Astrocyte of the cerebellum (primary cell): ENCODE measurements at regions not wholly inside any gene's neighbourhood (a gene's known extent, or its start where the extent isn't known, plus 50 kb on each side); places are given as distances from the start of the nearest gene placed in this dataset.

ENCODE experiments used
- DNase-seq: peaks from one replicate; pipeline ENCODE4 v3.0.0-alpha.2; 2011; ENCODE audit warnings: low read depth
- H3K4me3 ChIP-seq: 2 replicates; pipeline ENCODE4 v1.5.1; 2011; ENCODE audit warnings: mild to moderate bottlenecking, low read depth, low read length, moderate library complexity
- in situ Hi-C: cut with HindIII; loops from 2 replicates; pipeline ENCODE4 v1.10.0; 2017; ENCODE audit warnings: low sequenced_read_pairs
- TF ChIP-seq, protein P1 (sequence below): IDR thresholded peaks from 2 replicates; pipeline ENCODE4 v1.5.1; 2012; ENCODE audit warnings: low read length, low read depth, moderate library complexity, mild to moderate bottlenecking; ENCODE audit errors: missing control alignments

DNA sequence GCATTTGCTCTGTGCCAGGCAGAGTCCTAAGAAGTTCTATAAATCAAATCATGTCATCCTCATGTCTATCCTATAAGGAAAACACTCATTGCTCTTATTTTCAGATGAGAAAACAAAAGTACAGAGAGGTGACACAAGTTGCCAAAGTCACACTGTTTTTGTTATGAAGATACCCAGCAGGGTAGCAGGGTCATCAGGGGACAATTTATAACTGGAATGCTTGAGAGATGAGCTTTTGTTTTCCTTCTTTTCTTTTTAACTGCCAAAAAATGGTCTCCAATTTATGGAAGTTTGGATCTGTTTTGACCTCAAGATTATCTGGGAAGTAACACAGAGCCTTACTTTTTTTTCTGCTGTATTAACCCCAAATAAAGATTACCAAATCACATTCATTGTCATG lies 354.1 kb downstream of the SUCLA2 start:
- in situ Hi-C loops, result no loop called here
- no peak overlapping the region for H3K4me3 ChIP-seq
- TF ChIP-seq, protein P1, sequence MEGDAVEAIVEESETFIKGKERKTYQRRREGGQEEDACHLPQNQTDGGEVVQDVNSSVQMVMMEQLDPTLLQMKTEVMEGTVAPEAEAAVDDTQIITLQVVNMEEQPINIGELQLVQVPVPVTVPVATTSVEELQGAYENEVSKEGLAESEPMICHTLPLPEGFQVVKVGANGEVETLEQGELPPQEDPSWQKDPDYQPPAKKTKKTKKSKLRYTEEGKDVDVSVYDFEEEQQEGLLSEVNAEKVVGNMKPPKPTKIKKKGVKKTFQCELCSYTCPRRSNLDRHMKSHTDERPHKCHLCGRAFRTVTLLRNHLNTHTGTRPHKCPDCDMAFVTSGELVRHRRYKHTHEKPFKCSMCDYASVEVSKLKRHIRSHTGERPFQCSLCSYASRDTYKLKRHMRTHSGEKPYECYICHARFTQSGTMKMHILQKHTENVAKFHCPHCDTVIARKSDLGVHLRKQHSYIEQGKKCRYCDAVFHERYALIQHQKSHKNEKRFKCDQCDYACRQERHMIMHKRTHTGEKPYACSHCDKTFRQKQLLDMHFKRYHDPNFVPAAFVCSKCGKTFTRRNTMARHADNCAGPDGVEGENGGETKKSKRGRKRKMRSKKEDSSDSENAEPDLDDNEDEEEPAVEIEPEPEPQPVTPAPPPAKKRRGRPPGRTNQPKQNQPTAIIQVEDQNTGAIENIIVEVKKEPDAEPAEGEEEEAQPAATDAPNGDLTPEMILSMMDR, result no peak
- no peak for DNase-seq

DNA sequence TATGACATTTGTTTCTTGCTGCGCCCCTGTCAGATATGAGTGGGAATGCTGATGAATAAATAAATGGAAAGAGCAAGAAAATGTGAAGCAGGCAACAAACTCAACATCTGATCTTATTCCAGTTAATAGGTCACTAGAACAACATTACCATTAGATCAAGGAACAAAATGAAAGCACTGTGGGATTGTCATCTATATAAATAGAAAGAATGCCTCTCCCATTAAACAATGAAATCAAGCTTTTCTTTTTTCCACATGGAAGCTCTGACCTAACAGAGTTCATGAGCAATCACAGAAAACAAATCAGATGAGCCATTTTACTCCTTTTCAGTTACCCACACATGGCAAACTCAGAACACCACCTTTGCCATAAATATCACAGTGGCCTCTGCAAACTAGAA lies 354.8 kb downstream of the SUCLA2 start:
- in situ Hi-C loops, result no loop called here
- H3K4me3 ChIP-seq, result no peak overlapping the region
- TF ChIP-seq, protein P1, result no peak
- no peak for DNase-seq

DNA sequence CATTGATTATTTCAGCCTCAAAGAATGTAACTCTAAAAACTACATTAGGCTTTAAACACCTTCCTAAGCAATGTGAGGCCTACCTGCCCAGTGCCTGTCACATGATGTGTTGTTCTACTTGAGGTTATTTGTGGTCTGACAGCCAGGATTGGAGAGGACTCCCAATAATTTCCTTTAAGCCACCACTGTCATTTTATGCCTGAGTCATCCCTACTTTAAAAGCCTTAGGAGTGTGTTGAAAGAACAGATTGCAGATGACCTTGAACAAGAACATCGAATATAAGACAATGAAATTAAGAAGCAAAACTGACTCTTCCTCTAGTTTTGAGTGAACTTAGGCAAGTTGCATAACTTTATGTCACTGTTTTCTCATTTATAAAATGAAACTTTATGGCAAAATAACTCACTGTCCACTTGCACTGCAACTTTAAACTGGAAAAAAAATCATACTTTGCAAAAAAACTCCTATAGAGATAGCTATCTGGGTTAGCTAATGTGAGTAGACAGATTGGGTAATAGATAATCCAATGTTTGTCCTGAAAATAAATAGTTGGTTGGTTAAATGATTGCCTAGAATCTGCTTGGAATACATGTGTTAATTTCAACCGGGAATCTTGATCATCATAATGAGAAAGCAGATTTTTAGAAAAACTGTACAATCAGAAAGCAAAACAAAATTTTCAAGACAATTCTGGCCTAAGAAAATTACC lies 361.2 kb downstream of the SUCLA2 start:
- in situ Hi-C loops, result no loop called here
- DNase-seq, result no peak
- TF ChIP-seq, protein P1, result no peak
- no peak overlapping the region for H3K4me3 ChIP-seq

DNA sequence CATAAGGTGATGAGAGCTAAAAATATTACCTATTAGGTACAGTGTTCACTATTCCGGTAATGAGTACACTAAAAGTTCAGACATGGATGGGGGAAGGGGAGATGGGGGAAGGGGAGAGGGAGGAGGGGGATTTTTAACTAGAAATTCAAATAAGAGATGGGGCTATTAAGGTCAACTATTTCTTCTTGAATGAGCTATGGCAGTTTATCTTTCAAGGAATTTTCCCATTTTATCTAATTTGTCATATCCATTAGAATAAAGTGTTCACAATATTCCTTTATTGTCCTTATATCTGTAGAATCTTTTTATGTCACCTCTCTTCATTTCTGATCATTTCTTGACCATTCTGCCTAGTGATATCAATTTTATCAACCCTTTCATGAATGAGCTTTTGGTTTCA lies 362.4 kb downstream of the SUCLA2 start:
- no peak overlapping the region for H3K4me3 ChIP-seq
- no peak for DNase-seq
- in situ Hi-C loops, result no loop called here
- TF ChIP-seq, protein P1, result no peak

DNA sequence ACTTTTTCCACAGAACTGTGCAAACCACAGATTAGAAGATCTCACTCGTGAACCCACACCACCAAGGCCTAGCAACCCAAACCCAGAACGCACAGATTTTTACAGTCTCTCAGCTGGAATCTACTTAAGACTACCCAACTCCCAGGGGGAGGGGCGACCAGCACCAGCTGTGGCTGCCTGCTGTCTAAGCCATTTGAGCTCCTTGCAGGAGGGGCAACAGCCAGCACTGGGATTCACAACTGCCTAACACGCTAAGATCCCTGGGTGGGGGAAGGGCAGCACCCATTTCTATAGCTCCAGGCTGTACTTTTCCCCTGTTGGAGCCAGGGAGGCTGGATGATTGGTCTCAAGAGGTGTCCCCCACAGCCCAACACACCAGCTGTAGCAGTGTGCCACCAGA lies 368.8 kb downstream of the SUCLA2 start:
- in situ Hi-C loops, result no loop called here
- TF ChIP-seq, protein P1, result no peak
- DNase-seq, result no peak
- H3K4me3 ChIP-seq, result no peak overlapping the region

DNA sequence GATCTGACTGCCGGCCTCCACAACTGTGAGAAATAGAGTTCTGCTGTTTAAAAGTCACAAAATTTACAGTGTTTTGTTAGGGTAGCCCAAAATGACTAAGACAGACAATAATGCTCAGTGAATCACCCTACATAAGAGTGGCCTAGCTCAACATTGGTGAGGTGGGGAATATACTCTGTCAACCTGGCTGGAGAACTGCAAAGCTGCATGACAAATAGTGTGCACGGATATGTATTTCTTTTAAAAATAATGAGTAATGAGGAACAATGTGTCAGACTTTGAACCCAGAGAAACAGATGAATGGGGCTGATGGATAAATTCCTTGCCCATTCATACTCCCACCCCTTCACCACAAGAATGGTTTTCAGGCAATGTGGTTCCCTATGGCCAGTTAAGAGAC lies 372.4 kb downstream of the SUCLA2 start:
- no peak for DNase-seq
- H3K4me3 ChIP-seq, result no peak overlapping the region

More for the DNA sequence above, 372.4 kb downstream of the SUCLA2 start:
- in situ Hi-C loops, result no loop called here
- TF ChIP-seq, protein P1, result no peak
